ENCODE measurements at regions not wholly inside any gene's neighbourhood (a gene's known extent, or its start where the extent isn't known, plus 50 kb on each side); places are given as distances from the start of the nearest gene placed in this dataset.

GRCh38 chr20:22773344-22773743 lies 189.0 kb upstream of the FOXA2 start:
- no peak for TF ChIP-seq CTCF (IDR thresholded peaks at IDR 0.05; ENCODE audit: low read depth, low read length)
- TF ChIP-seq EZH2phosphoT487 (IDR thresholded peaks at IDR 0.05; ENCODE audit: low read depth): no peak

Measured in OCI-LY3 (cell line).